Posterior vena cava (tissue), 2 donors: ENCODE measurements at regions not wholly inside any gene's neighbourhood (a gene's known extent, or its start where the extent isn't known, plus 50 kb on each side); places are given as distances from the start of the nearest gene placed in this dataset.
A peak's percentile ranks its signal among the peaks of the same experiment; 100 is the strongest.

Experiments
- DNase-seq: peaks from one replicate; pipeline ENCODE4 v3.0.0-alpha.2; 2020; ENCODE audit warnings: low spot score
- intact Hi-C, 2 donors: fragments of 100-400 bp; cut with DNase I; formaldehyde crosslinking; loops; one replicate each; pipeline versions ENCODE4 v1.14.1 to v1.14.2; 2022 to 2023
- donor health status: DM: yes; HTN: yes; CAD: no.
- donor health status: DM: yes; HTN: yes; CAD: no.

GRCh38 chr11:26095340-26095739 lies 236.6 kb upstream of the ANO3 start:
- no peak for DNase-seq
- intact Hi-C loops: no loop called here

GRCh38 chr11:26096451-26096850 lies 235.5 kb upstream of the ANO3 start:
- no peak for DNase-seq
- intact Hi-C loops: no loop called here

GRCh38 chr11:26102325-26102724 lies 229.6 kb upstream of the ANO3 start:
- intact Hi-C loops: no loop called here
- DNase-seq: no peak

GRCh38 chr11:26105762-26106423 lies 226.0 kb upstream of the ANO3 start:
- no peak for DNase-seq
- intact Hi-C loops: no loop called here

GRCh38 chr11:26106726-26107125 lies 225.2 kb upstream of the ANO3 start:
- intact Hi-C loops: no loop called here
- no peak for DNase-seq

- intact Hi-C loops: no loop called here
These were observed 222.1 kb upstream of the ANO3 start for GRCh38 chr11:26109658-26110368.

GRCh38 chr11:26112264-26112663 lies 219.7 kb upstream of the ANO3 start:
- intact Hi-C loops: no loop called here
- DNase-seq: no peak

More at GRCh38 chr11:26109658-26110368, 222.1 kb upstream of the ANO3 start:
- no peak for DNase-seq

- DNase-seq: no peak
- intact Hi-C loops: no loop called here
These were observed 210.5 kb upstream of the ANO3 start for GRCh38 chr11:26121466-26121865.

GRCh38 chr11:26126741-26127140 lies 205.2 kb upstream of the ANO3 start:
- DNase-seq: no peak
- intact Hi-C loops: no loop called here

GRCh38 chr11:26127336-26127735 lies 204.6 kb upstream of the ANO3 start:
- intact Hi-C loops: no loop called here
- no peak for DNase-seq

- intact Hi-C loops: no loop called here
- DNase-seq: no peak
These were observed 200.5 kb upstream of the ANO3 start for GRCh38 chr11:26131406-26131805.

GRCh38 chr11:26134053-26134452 lies 197.9 kb upstream of the ANO3 start:
- intact Hi-C loops: no loop called here
- DNase-seq: no peak

GRCh38 chr11:26134481-26135355 lies 197.2 kb upstream of the ANO3 start:
- DNase-seq: no peak
- intact Hi-C loops: no loop called here

- no peak for DNase-seq
- intact Hi-C loops: no loop called here
These were observed 194.3 kb upstream of the ANO3 start for GRCh38 chr11:26137651-26138050.

- intact Hi-C loops: no loop called here
- no peak for DNase-seq
These were observed 189.0 kb upstream of the ANO3 start for GRCh38 chr11:26142891-26143290.

- intact Hi-C loops: no loop called here
- DNase-seq: no peak
These were observed 188.2 kb upstream of the ANO3 start for GRCh38 chr11:26143566-26144290.

GRCh38 chr11:26144291-26144690 lies 187.6 kb upstream of the ANO3 start:
- intact Hi-C loops: no loop called here

GRCh38 chr11:26144911-26145310 lies 187.0 kb upstream of the ANO3 start:
- DNase-seq: no peak
- intact Hi-C loops: no loop called here

More at GRCh38 chr11:26144291-26144690, 187.6 kb upstream of the ANO3 start:
- DNase-seq: no peak

- DNase-seq: peak; percentile 72
- intact Hi-C loops: no loop called here
These were observed 182.3 kb upstream of the ANO3 start for GRCh38 chr11:26149585-26149984.

GRCh38 chr11:26150031-26150430 lies 181.9 kb upstream of the ANO3 start:
- DNase-seq: peak; percentile 17
- intact Hi-C loops: no loop called here
